H1 (cell line): ENCODE measurements at regions not wholly inside any gene's neighbourhood (a gene's known extent, or its start where the extent isn't known, plus 50 kb on each side); places are given as distances from the start of the nearest gene placed in this dataset.

ENCODE experiments used
- CREB1 ChIP-seq: IDR thresholded peaks from 2 replicates; pipeline ENCODE4 v1.6.1; 2012; ENCODE audit warnings: inconsistent platforms
- CTCF ChIP-seq, 3 experiments: IDR thresholded peaks; 1 replicate in 2 of 3; 2 replicates in 1 of 3; pipeline versions ENCODE4 v1.5.1 to v1.6.1; 2011; ENCODE audit warnings: low read length in 3 of 3, mild to moderate bottlenecking in 3 of 3, inconsistent platforms in 2 of 3, low read depth in 1 of 3, moderate library complexity in 1 of 3; ENCODE audit not compliant: insufficient read depth in 1 of 3; ENCODE audit errors: control extremely low read depth in 1 of 3
- EGR1 ChIP-seq: IDR thresholded peaks from 2 replicates; pipeline ENCODE4 v1.6.1; 2011; ENCODE audit warnings: low read depth, low read length, borderline replicate concordance
- EP300 ChIP-seq, 2 experiments: IDR thresholded peaks; 1 replicate in 1 of 2; 2 replicates in 1 of 2; pipeline ENCODE4 v1.6.1; 2011 to 2012; ENCODE audit warnings: low read depth in 2 of 2, low read length in 2 of 2, mild to moderate bottlenecking in 2 of 2, borderline replicate concordance in 1 of 2, inconsistent platforms in 1 of 2, moderate library complexity in 1 of 2
- GABPA ChIP-seq: IDR thresholded peaks from 2 replicates; pipeline ENCODE4 v1.6.1; 2011; ENCODE audit warnings: mild to moderate bottlenecking, low read length, moderate library complexity, borderline replicate concordance; ENCODE audit not compliant: insufficient read depth
- JUN ChIP-seq: IDR thresholded peaks from 2 replicates; pipeline ENCODE4 v1.6.1; 2011; ENCODE audit warnings: low read depth, mild to moderate bottlenecking, improper control_type of control experiment, low read length
- POLR2A ChIP-seq, 2 experiments: IDR thresholded peaks; 1 replicate in 1 of 2; 2 replicates in 1 of 2; pipeline ENCODE4 v1.6.1; 2011; ENCODE audit warnings: low read depth in 2 of 2, low read length in 2 of 2, mild to moderate bottlenecking in 2 of 2; ENCODE audit errors: control extremely low read depth in 1 of 2
- POLR2AphosphoS5 ChIP-seq: IDR thresholded peaks from 2 replicates; pipeline ENCODE4 v1.6.1; 2011; ENCODE audit warnings: low read depth, low read length
- SP1 ChIP-seq: IDR thresholded peaks from 2 replicates; pipeline ENCODE4 v1.6.1; 2011; ENCODE audit warnings: low read depth, low read length
- SP2 ChIP-seq: IDR thresholded peaks from 2 replicates; pipeline ENCODE4 v1.6.1; 2012; ENCODE audit warnings: mild to moderate bottlenecking, low read length, inconsistent platforms
- SRF ChIP-seq: IDR thresholded peaks from 2 replicates; pipeline ENCODE4 v1.6.1; 2011; ENCODE audit warnings: mild to moderate bottlenecking, low read depth, low read length, moderate library complexity

GRCh38 chr9:77094150-77094549 lies 74.7 kb downstream of the FOXB2 start:
- TF ChIP-seq CTCF (IDR thresholded peaks at IDR 0.05; ENCODE audit: control extremely low read depth in 1 of 3, insufficient read depth in 1 of 3, low read depth in 1 of 3, low read length in 3 of 3): no peak
- no peak for TF ChIP-seq EGR1
- no peak for TF ChIP-seq SP2
- no peak for TF ChIP-seq JUN
- no peak for TF ChIP-seq SRF
- TF ChIP-seq EP300 (IDR thresholded peaks at IDR 0.05; ENCODE audit: borderline replicate concordance in 1 of 2, low read depth in 2 of 2, low read length in 2 of 2): no peak
- no peak for TF ChIP-seq POLR2A (IDR thresholded peaks at IDR 0.05; ENCODE audit: control extremely low read depth in 1 of 2, low read depth in 2 of 2, low read length in 2 of 2)
- no peak for TF ChIP-seq GABPA
- no peak for TF ChIP-seq POLR2AphosphoS5
- no peak for TF ChIP-seq CREB1
- TF ChIP-seq SP1: no peak
